Neural cell (in vitro differentiated cells): ENCODE measurements at regions not wholly inside any gene's neighbourhood (a gene's known extent, or its start where the extent isn't known, plus 50 kb on each side); places are given as distances from the start of the nearest gene placed in this dataset.

Source experiments
- EP300 ChIP-seq: fragments of 450-650 bp; conservative IDR thresholded peaks from 2 replicates; pipeline ENCODE4 v1.6.1; 2014; ENCODE audit warnings: antibody characterized with exemption, mild to moderate bottlenecking, moderate library complexity; ENCODE audit not compliant: poor library complexity, severe bottlenecking
- EZH2 ChIP-seq: fragments of 200-600, 300-800 bp; shearing (Covaris generic), sonication (generic); IDR thresholded peaks from 2 replicates; pipeline ENCODE4 v1.6.1; 2014; ENCODE audit warnings: antibody characterized with exemption, low read length, borderline replicate concordance, mild to moderate bottlenecking; ENCODE audit not compliant: insufficient read depth, poor library complexity, severe bottlenecking
- TAF1 ChIP-seq: IDR thresholded peaks from 2 replicates; pipeline ENCODE4 v1.6.1; 2012; ENCODE audit warnings: low read depth
- TF ChIP-seq, protein P1 (sequence below): fragments of 450-650 bp; IDR thresholded peaks from 2 replicates; pipeline ENCODE4 v1.5.1; 2014; ENCODE audit warnings: antibody characterized with exemption, mild to moderate bottlenecking, moderate library complexity; ENCODE audit not compliant: poor library complexity, severe bottlenecking

DNA sequence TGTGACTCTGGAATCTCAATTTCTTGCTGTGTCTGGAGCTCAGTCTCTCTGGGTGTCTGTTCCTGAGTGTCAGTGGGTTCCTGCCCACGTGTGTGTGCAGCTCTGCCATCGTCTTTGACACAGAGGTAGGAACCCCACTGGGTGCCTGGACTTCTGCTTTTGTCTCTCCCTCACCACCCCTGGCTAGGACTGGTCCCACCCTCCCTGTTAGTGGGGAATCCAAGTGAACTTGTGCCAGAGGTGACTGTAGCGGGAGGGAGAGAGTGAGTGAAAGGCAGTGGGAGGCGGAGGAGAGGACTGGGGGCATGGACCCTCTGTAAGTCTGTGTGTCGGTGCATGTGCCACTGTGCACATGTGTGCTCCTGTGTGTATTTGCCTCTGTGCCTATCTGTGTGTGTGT lies 299.9 kb upstream of the ZMIZ1 start:
- TF ChIP-seq EZH2, result no peak
- no peak for TF ChIP-seq TAF1
- TF ChIP-seq, protein P1, sequence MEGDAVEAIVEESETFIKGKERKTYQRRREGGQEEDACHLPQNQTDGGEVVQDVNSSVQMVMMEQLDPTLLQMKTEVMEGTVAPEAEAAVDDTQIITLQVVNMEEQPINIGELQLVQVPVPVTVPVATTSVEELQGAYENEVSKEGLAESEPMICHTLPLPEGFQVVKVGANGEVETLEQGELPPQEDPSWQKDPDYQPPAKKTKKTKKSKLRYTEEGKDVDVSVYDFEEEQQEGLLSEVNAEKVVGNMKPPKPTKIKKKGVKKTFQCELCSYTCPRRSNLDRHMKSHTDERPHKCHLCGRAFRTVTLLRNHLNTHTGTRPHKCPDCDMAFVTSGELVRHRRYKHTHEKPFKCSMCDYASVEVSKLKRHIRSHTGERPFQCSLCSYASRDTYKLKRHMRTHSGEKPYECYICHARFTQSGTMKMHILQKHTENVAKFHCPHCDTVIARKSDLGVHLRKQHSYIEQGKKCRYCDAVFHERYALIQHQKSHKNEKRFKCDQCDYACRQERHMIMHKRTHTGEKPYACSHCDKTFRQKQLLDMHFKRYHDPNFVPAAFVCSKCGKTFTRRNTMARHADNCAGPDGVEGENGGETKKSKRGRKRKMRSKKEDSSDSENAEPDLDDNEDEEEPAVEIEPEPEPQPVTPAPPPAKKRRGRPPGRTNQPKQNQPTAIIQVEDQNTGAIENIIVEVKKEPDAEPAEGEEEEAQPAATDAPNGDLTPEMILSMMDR, result no peak
- no peak for TF ChIP-seq EP300
